Smooth muscle cell (in vitro differentiated cells): ENCODE measurements at regions not wholly inside any gene's neighbourhood (a gene's known extent, or its start where the extent isn't known, plus 50 kb on each side); places are given as distances from the start of the nearest gene placed in this dataset.

Experiments
- DNase-seq: peaks from one replicate; lab custom pipeline; 2025; ENCODE audit not compliant: unreplicated experiment; lab: John Stamatoyannopoulos, UW
- H2AFZ ChIP-seq: fragments of 200-600 bp; sonication (generic); 2 replicates; pipeline ENCODE4 v1.6.0; 2016; ENCODE audit warnings: antibody characterized with exemption, low read depth, mild to moderate bottlenecking
- H3F3A ChIP-seq: fragments of 200-600 bp; sonication (generic); 2 replicates; pipeline ENCODE4 v1.6.0; 2017; ENCODE audit warnings: antibody characterized with exemption, low read depth
- H3K27ac ChIP-seq: fragments of 200-600 bp; sonication (generic); 2 replicates; pipeline ENCODE4 v1.5.1; 2016; ENCODE audit warnings: low read depth, mild to moderate bottlenecking
- H3K27me3 ChIP-seq: fragments of 200-600 bp; sonication (generic); 2 replicates; pipeline ENCODE4 v1.6.1; 2016; ENCODE audit warnings: low read depth, mild to moderate bottlenecking
- H3K36me3 ChIP-seq: fragments of 200-600 bp; sonication (generic); 2 replicates; pipeline ENCODE4 v1.5.1; 2016; ENCODE audit warnings: low read depth
- H3K4me1 ChIP-seq: fragments of 200-600 bp; sonication (generic); 2 replicates; pipeline ENCODE4 v1.5.1; 2016; ENCODE audit warnings: low read depth
- H3K4me2 ChIP-seq: fragments of 200-600 bp; sonication (generic); 2 replicates; pipeline ENCODE4 v1.6.0; 2016; ENCODE audit warnings: mild to moderate bottlenecking
- H3K4me3 ChIP-seq: fragments of 200-600 bp; sonication (generic); 2 replicates; pipeline ENCODE4 v1.5.1; 2016; ENCODE audit warnings: mild to moderate bottlenecking
- H3K79me2 ChIP-seq: fragments of 200-600 bp; sonication (generic); 2 replicates; pipeline ENCODE4 v1.6.0; 2016; ENCODE audit warnings: low read depth, mild to moderate bottlenecking
- H3K9ac ChIP-seq: fragments of 200-600 bp; sonication (generic); 2 replicates; pipeline ENCODE4 v1.6.0; 2016; ENCODE audit warnings: low read depth
- H3K9me3 ChIP-seq: fragments of 200-600 bp; sonication (generic); replicated peaks from 2 replicates; pipeline ENCODE4 v1.5.1; 2016; ENCODE audit warnings: low read depth
- H4K20me1 ChIP-seq: fragments of 200-600 bp; sonication (generic); 2 replicates; pipeline ENCODE4 v1.6.0; 2016; ENCODE audit warnings: low read depth
- WGBS: methylation state at CpG from one replicate; pipeline ENCODE4 v1.1.7; 2016; ENCODE audit warnings: low lambda C conversion rate; 5-methylcytosine and 5-hydroxymethylcytosine counted together
- TF ChIP-seq, protein P1 (sequence below): fragments of 200-600 bp; sonication (generic); IDR thresholded peaks from 2 replicates; pipeline ENCODE4 v1.5.1; 2017; ENCODE audit warnings: borderline replicate concordance, mild to moderate bottlenecking, antibody characterized with exemption; ENCODE audit not compliant: insufficient read depth, poor library complexity, severe bottlenecking

DNA sequence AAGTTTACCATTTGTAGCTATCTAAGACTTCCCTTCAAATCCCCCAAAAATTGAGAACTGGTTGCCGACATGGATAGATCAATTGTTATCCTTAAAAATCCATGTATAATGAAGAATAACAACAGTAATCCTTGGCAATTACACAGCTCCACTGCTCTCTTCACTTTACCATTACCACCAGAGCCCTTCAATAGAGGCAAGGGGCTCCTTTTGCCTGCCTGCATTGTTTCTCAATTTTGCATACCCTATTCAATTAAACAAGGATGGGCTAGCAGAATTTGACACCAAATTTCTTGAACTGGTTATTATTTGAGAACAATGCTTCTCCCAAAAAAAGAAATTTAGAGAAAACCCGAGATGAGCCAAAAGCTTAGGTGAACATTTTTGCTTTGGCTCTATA lies 387.8 kb upstream of the PKN2 start:
- no peak overlapping the region for H3K4me2 ChIP-seq
- no peaks in the 10 kb centered on the region for H3K36me3 ChIP-seq
- H3K4me1 ChIP-seq, result peaks cover 12% of the 10 kb centered on the region
- WGBS, result 83% methylated on average over 2 of the region's 2 CpGs
- no peaks in the 10 kb centered on the region for H3K9me3 ChIP-seq
- H2AFZ ChIP-seq, result no peak overlapping the region
- no peaks in the 10 kb centered on the region for H3F3A ChIP-seq
- no peaks in the 10 kb centered on the region for H3K27me3 ChIP-seq
- H3K79me2 ChIP-seq, result no peaks in the 10 kb centered on the region
- DNase-seq, result no peak
- H4K20me1 ChIP-seq, result no peaks in the 10 kb centered on the region
- TF ChIP-seq, protein P1, sequence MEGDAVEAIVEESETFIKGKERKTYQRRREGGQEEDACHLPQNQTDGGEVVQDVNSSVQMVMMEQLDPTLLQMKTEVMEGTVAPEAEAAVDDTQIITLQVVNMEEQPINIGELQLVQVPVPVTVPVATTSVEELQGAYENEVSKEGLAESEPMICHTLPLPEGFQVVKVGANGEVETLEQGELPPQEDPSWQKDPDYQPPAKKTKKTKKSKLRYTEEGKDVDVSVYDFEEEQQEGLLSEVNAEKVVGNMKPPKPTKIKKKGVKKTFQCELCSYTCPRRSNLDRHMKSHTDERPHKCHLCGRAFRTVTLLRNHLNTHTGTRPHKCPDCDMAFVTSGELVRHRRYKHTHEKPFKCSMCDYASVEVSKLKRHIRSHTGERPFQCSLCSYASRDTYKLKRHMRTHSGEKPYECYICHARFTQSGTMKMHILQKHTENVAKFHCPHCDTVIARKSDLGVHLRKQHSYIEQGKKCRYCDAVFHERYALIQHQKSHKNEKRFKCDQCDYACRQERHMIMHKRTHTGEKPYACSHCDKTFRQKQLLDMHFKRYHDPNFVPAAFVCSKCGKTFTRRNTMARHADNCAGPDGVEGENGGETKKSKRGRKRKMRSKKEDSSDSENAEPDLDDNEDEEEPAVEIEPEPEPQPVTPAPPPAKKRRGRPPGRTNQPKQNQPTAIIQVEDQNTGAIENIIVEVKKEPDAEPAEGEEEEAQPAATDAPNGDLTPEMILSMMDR, result no peak
- no peak overlapping the region for H3K4me3 ChIP-seq
- H3K27ac ChIP-seq, result no peak overlapping the region
- no peak overlapping the region for H3K9ac ChIP-seq

DNA sequence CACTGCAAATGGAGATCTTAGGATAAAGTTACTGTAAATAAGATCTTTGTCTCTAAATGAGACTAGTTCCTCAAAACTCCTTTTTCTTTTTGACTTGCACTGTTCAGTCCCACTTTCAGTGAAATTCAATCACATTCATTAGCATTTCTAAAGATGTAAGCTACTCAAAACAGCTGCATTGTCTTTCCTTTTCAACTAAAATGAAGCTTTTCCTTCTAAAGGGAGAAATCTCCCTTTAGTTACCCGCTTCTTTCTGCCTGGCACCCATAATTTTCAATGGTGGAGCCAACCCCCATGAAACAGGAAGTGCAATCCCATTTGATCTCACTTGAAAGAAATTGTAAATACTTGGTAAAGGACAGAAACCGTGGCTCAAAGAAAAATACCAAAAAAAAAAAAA lies 387.4 kb upstream of the PKN2 start:
- Histone ChIP-seq H3K36me3 (no peaks in the 10 kb centered on the region), H3K9me3 (no peaks in the 10 kb centered on the region), H2AFZ (no peak overlapping the region), H3K4me2 (no peak overlapping the region), H3K9ac (no peak overlapping the region), H4K20me1 (no peaks in the 10 kb centered on the region), H3K4me3 (no peak overlapping the region), H3F3A (no peaks in the 10 kb centered on the region), H3K27ac (no peak overlapping the region), H3K4me1 (peaks cover 12% of the 10 kb centered on the region), H3K27me3 (no peaks in the 10 kb centered on the region), H3K79me2 (no peaks in the 10 kb centered on the region)
- no peak for DNase-seq
- TF ChIP-seq, protein P1, result no peak
- 55% methylated on average over 2 of the region's 2 CpGs for WGBS

DNA sequence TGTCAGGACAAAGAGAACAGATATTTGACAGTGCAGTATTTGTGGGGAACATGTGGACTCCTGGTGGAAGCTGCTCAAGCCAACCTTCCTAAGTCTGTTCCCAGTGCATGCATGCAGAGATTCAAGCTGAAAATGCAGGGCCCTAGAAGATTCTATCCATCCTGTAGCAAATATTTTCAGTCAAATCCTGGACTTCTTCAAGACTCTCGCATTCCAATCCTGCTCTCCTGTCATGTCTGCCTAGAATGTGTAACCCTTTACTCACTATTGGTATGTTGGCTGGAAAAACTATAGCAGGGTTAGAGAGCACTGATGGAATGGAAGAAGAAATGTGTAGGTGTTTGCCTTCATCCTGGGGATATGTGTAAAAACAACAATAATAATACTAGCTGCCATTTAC lies 385.6 kb upstream of the PKN2 start:
- Histone ChIP-seq H3K4me1 (peaks cover 7% of the 10 kb centered on the region), H3K79me2 (no peaks in the 10 kb centered on the region), H3K4me3 (no peak overlapping the region), H3K9ac (no peak overlapping the region), H3K27ac (no peak overlapping the region), H3F3A (no peaks in the 10 kb centered on the region), H3K4me2 (no peak overlapping the region), H2AFZ (no peak overlapping the region), H3K36me3 (no peaks in the 10 kb centered on the region), H4K20me1 (no peaks in the 10 kb centered on the region), H3K27me3 (no peaks in the 10 kb centered on the region), H3K9me3 (no peaks in the 10 kb centered on the region)
- no peak for DNase-seq
- TF ChIP-seq, protein P1, result no peak
- 50% methylated on average over 1 of the region's 1 CpG for WGBS

DNA sequence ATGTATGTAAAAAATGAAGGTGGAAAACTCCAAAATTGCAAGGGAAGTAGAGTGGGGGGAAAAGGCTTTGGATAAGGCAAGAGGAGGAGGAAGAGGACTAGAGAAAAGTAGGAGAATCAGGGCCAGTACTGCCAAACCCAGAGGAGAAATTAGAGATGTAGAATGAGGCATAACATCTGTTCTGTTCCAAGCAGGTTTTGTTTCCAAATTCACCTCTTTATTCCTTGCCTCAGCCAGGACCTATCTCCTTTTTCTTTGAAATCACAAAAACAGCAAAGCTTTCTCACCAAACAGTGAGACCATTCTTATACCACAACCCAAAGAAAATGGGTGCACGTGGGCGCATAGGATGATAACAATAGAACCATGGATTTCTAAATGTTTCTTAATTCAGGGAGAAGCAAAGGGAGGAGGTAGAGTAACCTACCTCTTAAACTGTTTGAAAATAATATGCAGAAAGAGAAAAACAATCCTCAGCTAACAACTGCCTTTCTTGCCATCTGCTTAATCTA lies 383.3 kb upstream of the PKN2 start:
- H4K20me1 ChIP-seq, result no peaks in the 10 kb centered on the region
- H2AFZ ChIP-seq, result no peak overlapping the region
- no peaks in the 10 kb centered on the region for H3K27me3 ChIP-seq
- DNase-seq, result no peak
- H3K4me2 ChIP-seq, result no peak overlapping the region
- H3K4me1 ChIP-seq, result peaks cover 7% of the 10 kb centered on the region
- H3K9me3 ChIP-seq, result no peaks in the 10 kb centered on the region
- H3F3A ChIP-seq, result no peaks in the 10 kb centered on the region
- H3K27ac ChIP-seq, result no peak overlapping the region
- TF ChIP-seq, protein P1, result no peak
- no peak overlapping the region for H3K4me3 ChIP-seq
- H3K79me2 ChIP-seq, result no peaks in the 10 kb centered on the region
- no peak overlapping the region for H3K9ac ChIP-seq
- no peaks in the 10 kb centered on the region for H3K36me3 ChIP-seq
- WGBS, result 89% methylated on average over 2 of the region's 2 CpGs
